ENCODE measurements at regions not wholly inside any gene's neighbourhood (a gene's known extent, or its start where the extent isn't known, plus 50 kb on each side); places are given as distances from the start of the nearest gene placed in this dataset.

DNA sequence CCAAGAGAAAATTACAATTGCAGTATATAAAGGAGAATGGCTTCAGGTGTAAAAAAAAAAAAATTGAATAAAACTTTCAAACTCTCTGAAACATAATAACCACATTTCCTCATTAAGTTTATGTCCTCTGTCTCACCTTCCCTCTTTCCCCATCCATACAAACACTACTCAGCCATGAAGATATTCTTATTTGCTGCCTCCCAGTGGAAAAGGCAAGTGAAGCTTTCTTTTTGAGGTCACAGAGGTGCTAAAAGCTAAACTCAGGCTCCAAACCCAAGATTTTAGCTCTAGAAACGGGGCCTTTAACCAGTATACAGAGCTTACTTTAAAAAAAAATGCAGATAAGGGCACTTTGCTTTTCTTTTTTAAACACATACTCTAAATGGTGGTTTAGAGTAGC lies 1568.5 kb downstream of the FAM181B start:
- Histone ChIP-seq H3K9me3 (replicated peaks; ENCODE audit: control insufficient read depth, insufficient read depth, low read length) (no peaks in the 10 kb centered on the region), H3K27ac (ENCODE audit: control insufficient read depth, insufficient read depth) (no peak overlapping the region), H3K4me2 (ENCODE audit: control insufficient read depth, insufficient read depth) (no peak overlapping the region), H2AFZ (ENCODE audit: control insufficient read depth, low read depth, low read length) (no peak overlapping the region), H4K20me1 (ENCODE audit: control insufficient read depth, insufficient read depth) (no peaks in the 10 kb centered on the region), H3K4me3 (no peak overlapping the region), H3K9ac (ENCODE audit: control insufficient read depth, insufficient read depth, low read length) (no peak overlapping the region), H3K4me1 (ENCODE audit: control insufficient read depth, insufficient read depth, low read length) (no peaks in the 10 kb centered on the region), H3K27me3 (replicated peaks in 1 of 2; ENCODE audit: control insufficient read depth in 2 of 2, insufficient read depth in 2 of 2, low read length in 1 of 2) (no peaks in the 10 kb centered on the region), H3K79me2 (ENCODE audit: control insufficient read depth, insufficient read depth, low read length) (no peaks in the 10 kb centered on the region), H3K36me3 (ENCODE audit: control insufficient read depth in 2 of 2, insufficient read depth in 2 of 2, low read length in 1 of 2) (no peaks in the 10 kb centered on the region)
- WGBS (ENCODE audit: insufficient coverage, insufficient replicate concordance, low lambda C conversion rate, missing lambda C conversion rate), result 0% methylated on average over 1 of the region's 1 CpG
- ChIA-PET CTCF (interaction anchor here (1.3 kb wide), 1 partner anchor 14 kb away, joined by 3 read pairs; no protein-coding TSS in a partner anchor), RAD21 (ENCODE audit: unreplicated experiment) (no interaction called here), SMC1A (ENCODE audit: uncharacterized antibody, unreplicated experiment) (no interaction called here), POLR2A (no interaction called here)
- no peak for ATAC-seq
- no TSS peak for BruUV-seq (replicated peaks)
- no peak for DNase-seq (ENCODE audit: low read depth, low spot score)
- intact Hi-C loops (cut with micrococcal nuclease; ENCODE audit: unreplicated experiment), result no loop called here
- no peak for FAIRE-seq
- in situ Hi-C loops (cut with MboI), result no loop called here
- TF ChIP-seq RCOR1 (conservative IDR thresholded peaks at IDR 0.05; ENCODE audit: low read depth, low read length), result no peak
- no peak for TF ChIP-seq ZSCAN29 (IDR thresholded peaks at IDR 0.05)
- no peak for TF ChIP-seq PBX3 (IDR thresholded peaks at IDR 0.05; ENCODE audit: insufficient replicate concordance, low read depth, low read length)
- TF ChIP-seq NRF1 (conservative IDR thresholded peaks at IDR 0.05; ENCODE audit: low read depth, low read length), result no peak
- no peak for TF ChIP-seq MYC (IDR thresholded peaks at IDR 0.05; ENCODE audit: insufficient read depth, insufficient read length, insufficient replicate concordance, low read length, severe bottlenecking)
- no peak for TF ChIP-seq MTA3 (IDR thresholded peaks at IDR 0.05; ENCODE audit: borderline replicate concordance, low read length)
- TF ChIP-seq, protein P1, sequence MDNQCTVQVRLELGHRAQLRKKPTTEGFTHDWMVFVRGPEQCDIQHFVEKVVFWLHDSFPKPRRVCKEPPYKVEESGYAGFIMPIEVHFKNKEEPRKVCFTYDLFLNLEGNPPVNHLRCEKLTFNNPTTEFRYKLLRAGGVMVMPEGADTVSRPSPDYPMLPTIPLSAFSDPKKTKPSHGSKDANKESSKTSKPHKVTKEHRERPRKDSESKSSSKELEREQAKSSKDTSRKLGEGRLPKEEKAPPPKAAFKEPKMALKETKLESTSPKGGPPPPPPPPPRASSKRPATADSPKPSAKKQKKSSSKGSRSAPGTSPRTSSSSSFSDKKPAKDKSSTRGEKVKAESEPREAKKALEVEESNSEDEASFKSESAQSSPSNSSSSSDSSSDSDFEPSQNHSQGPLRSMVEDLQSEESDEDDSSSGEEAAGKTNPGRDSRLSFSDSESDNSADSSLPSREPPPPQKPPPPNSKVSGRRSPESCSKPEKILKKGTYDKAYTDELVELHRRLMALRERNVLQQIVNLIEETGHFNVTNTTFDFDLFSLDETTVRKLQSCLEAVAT (IDR thresholded peaks at IDR 0.05), result no peak
- no peak for TF ChIP-seq GABPA (IDR thresholded peaks at IDR 0.05; ENCODE audit: low read depth)
- TF ChIP-seq EZH2 (IDR thresholded peaks at IDR 0.05; ENCODE audit: borderline replicate concordance, control insufficient read depth, low read depth, low read length), result no peak
- TF ChIP-seq, protein P2, sequence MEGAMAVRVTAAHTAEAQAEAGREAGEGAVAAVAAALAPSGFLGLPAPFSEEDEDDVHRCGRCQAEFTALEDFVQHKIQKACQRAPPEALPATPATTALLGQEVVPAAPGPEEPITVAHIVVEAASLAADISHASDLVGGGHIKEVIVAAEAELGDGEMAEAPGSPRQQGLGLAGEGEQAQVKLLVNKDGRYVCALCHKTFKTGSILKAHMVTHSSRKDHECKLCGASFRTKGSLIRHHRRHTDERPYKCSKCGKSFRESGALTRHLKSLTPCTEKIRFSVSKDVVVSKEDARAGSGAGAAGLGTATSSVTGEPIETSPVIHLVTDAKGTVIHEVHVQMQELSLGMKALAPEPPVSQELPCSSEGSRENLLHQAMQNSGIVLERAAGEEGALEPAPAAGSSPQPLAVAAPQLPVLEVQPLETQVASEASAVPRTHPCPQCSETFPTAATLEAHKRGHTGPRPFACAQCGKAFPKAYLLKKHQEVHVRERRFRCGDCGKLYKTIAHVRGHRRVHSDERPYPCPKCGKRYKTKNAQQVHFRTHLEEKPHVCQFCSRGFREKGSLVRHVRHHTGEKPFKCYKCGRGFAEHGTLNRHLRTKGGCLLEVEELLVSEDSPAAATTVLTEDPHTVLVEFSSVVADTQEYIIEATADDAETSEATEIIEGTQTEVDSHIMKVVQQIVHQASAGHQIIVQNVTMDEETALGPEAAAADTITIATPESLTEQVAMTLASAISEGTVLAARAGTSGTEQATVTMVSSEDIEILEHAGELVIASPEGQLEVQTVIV (IDR thresholded peaks at IDR 0.05; ENCODE audit: borderline replicate concordance, partially characterized antibody), result no peak
- no peak for TF ChIP-seq CBFB (IDR thresholded peaks at IDR 0.05; ENCODE audit: low read depth)
- TF ChIP-seq BCLAF1 (IDR thresholded peaks at IDR 0.05), result no peak
- no peak for TF ChIP-seq FOS (IDR thresholded peaks at IDR 0.05; ENCODE audit: borderline replicate concordance, extremely low read depth, insufficient read length)
- no peak for TF ChIP-seq SREBF2 (IDR thresholded peaks at IDR 0.05; ENCODE audit: low read length)
- no peak for TF ChIP-seq RBBP5 (conservative IDR thresholded peaks at IDR 0.05)
